Activated CD8-positive, alpha-beta memory T cell treated with anti-CD3 and anti-CD28 coated beads for 36 hours (primary cell): ENCODE measurements at regions not wholly inside any gene's neighbourhood (a gene's known extent, or its start where the extent isn't known, plus 50 kb on each side); places are given as distances from the start of the nearest gene placed in this dataset.
"Not testable (repeated sequence)": the region's sequence is repeated elsewhere in the genome, so short reads cannot be mapped to it uniquely, and the experiment has no call there.

Source experiments
- CTCF ChIA-PET: fragments of 350-600 bp; sonication (Branson Sonifier 250); formaldehyde crosslinking; loops from one replicate; lab custom pipeline; 2021; ENCODE audit warnings: antibody characterized with exemption; lab: Charles Lee
- POLR2A ChIA-PET: fragments of 350-600 bp; sonication (Branson Sonifier 250); formaldehyde crosslinking; loops from one replicate; lab custom pipeline; 2021; ENCODE audit warnings: antibody characterized with exemption; lab: Charles Lee

DNA sequence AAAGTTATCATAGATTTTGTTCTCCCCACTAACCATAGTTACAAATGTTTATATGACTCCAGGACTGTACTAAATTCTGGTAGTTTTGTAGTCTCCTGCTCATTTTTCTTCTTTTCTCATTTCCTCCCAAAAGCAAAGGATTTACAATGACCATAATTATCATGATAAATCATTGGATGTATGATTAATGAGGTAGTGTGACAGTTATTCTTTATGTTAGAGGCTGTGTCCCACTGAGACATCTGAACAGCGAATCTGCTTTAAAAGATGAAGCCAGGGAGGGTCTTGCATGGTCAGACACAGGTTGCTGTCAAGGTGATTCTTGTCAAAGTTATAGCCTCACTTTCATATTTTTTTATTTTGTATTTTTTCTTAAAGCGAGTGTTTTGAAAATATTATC lies 285.2 kb upstream of the STXBP5 start:
- ChIA-PET CTCF (no interaction called here), POLR2A (no interaction called here)

- CTCF ChIA-PET = interaction anchor here (0.5 kb wide), 1 partner anchor 377 kb away, joined by 4 read pairs; no protein-coding TSS in a partner anchor
- POLR2A ChIA-PET = no interaction called here
Measured at GRCh38 chr6:146923205-146923833, 280.9 kb upstream of the STXBP5 start.

DNA sequence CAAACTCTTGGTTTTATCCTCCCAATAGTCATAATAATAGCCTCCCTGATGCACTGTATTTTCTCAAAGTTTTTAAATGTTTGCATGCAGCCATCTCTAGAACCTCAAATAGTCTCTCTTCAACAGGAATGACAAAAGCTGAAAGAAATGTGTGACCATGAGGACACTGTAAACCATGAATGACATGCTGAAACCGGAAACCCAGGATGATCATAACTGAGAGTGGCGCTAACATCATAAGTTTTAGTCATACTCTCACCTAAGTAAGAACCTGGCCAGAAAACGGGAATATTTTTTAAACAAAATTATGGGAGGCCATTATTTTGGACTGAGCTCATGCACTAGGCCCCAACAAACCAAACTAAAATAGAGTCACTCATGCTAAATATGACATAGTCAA lies 278.4 kb upstream of the STXBP5 start:
- CTCF ChIA-PET = no interaction called here
- POLR2A ChIA-PET = no interaction called here

DNA sequence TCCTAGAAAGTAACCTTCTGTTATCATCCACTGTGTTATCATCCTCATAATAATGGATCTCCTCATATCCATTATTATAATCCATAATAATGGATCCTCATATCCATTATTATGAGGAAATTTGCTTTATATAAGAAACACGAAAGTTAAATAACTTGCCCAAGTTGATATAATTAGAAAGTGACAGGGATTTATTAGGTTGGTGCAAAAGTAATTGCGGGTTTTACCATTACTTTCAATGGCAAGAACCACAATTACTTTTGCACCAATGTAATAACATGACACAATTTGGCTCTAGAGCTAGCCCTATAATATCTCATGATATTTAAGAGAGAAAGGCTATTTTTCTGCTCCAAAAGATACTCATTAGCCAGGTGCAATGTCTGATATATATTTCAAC lies 275.7 kb upstream of the STXBP5 start:
- ChIA-PET CTCF (no interaction called here), POLR2A (no interaction called here)

DNA sequence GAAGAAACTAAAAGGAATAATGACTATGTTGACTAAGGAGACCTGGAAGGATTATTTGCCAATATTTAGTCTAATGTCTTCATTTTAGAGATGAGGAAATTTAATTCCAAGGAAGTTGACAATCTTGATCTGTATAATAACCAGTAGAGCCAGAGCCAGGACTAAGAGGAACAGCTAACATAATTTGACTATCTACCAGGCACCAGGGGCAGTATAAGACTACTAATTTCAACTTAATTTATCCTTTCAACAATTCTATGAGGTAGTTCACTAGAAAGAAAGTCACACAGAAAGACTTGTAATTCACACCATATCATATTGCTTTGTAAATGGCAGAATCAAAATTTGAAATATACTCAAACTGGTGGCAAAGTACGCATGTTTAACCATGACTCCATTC lies 273.0 kb upstream of the STXBP5 start:
- ChIA-PET POLR2A (no interaction called here), CTCF (no interaction called here)

GRCh38 chr6:146937316-146937715 lies 266.9 kb upstream of the STXBP5 start:
- POLR2A ChIA-PET = no interaction called here
- CTCF ChIA-PET = no interaction called here

GRCh38 chr6:146938266-146938665 lies 266.0 kb upstream of the STXBP5 start:
- ChIA-PET CTCF (no interaction called here), POLR2A (no interaction called here)

- POLR2A ChIA-PET = not testable (repeated sequence)
Measured at GRCh38 chr6:146939456-146939855, 264.8 kb upstream of the STXBP5 start.

GRCh38 chr6:146943664-146944063 lies 260.6 kb upstream of the STXBP5 start:
- ChIA-PET CTCF (no interaction called here), POLR2A (no interaction called here)

More at GRCh38 chr6:146939456-146939855, 264.8 kb upstream of the STXBP5 start:
- CTCF ChIA-PET = not testable (repeated sequence)

DNA sequence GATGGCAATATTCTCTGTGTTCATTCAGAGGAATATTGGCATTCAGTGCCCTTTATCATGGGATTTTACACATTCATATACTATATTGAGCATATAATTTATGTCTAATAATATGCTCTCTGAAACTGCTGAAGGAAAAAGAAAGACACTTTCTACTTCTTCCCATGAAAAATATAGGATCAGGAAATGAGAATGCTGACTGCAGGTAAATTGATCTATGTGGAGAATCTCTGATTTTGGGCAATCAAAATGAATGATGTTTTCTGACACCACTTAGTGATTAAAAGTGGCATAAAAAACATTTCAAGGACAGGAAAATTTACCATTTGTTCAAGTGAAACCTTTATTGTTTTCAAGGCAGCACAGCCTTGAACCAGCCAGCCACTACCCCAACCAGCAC lies 260.1 kb upstream of the STXBP5 start:
- ChIA-PET CTCF (no interaction called here), POLR2A (no interaction called here)

DNA sequence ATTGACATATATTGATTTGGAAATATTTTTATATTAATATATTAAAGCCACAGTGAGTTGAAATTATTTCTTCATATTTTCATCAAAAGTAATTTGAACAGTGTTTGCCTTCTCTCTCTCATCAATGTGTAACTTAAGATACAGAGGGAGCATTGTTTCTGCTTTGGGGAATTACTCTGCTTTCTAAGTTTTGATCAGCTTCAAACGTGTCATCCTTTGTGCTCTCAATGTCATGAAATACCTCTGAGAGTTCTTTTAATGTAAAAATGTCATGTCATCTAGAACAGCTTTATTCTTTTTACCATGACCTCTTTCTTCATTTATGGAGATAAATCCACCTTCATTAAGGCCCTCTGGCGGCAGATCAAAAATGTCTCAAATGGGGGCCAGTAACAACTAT lies 259.4 kb upstream of the STXBP5 start:
- CTCF ChIA-PET = no interaction called here
- POLR2A ChIA-PET = interaction anchor here (0.6 kb wide), 1 partner anchor 325 kb away, joined by 15 read pairs; no protein-coding TSS in a partner anchor

GRCh38 chr6:146946559-146946958 lies 257.7 kb upstream of the STXBP5 start:
- CTCF ChIA-PET = no interaction called here
- POLR2A ChIA-PET = no interaction called here

- CTCF ChIA-PET = interaction anchor here (0.6 kb wide), 1 partner anchor 1896 kb away, joined by 3 read pairs; no protein-coding TSS in a partner anchor
- POLR2A ChIA-PET = no interaction called here
Measured at GRCh38 chr6:146948790-146949342, 255.4 kb upstream of the STXBP5 start.

- ChIA-PET POLR2A (interaction anchor here (1.2 kb wide), 1 partner anchor 93 kb away, joined by 3 read pairs; no protein-coding TSS in a partner anchor), CTCF (interaction anchor here (0.6 kb wide), 1 partner anchor 1895 kb away, joined by 3 read pairs; no protein-coding TSS in a partner anchor)
Measured at GRCh38 chr6:146949425-146949824, 254.8 kb upstream of the STXBP5 start.

DNA sequence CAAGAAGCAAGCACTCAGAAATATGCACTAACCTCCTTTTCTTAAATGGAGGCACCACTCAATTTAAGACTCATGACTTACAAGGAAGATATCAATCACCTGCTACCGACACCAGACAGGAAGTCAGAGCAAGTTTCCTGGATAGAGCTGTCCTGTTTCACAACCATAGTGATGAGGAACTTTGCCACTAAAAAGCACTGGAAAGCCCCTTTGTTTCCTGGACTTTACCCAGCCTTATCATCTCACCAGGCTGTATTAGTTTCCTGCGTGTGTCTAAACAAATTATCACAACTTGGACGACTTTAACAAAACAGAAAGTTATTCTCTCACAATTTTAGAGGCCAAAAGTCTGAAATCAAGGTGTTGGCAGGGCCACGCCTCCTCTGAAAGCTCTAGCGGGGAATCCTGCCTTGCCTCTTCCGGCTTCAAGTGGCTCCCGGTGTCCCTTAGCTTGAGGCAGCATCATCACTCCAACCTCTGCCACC lies 253.8 kb upstream of the STXBP5 start:
- CTCF ChIA-PET = interaction anchor here (0.6 kb wide), 1 partner anchor 1032 kb away, joined by 3 read pairs; no protein-coding TSS in a partner anchor

GRCh38 chr6:146955570-146955969 lies 248.6 kb upstream of the STXBP5 start:
- POLR2A ChIA-PET = no interaction called here
- CTCF ChIA-PET = no interaction called here

More for the DNA sequence above, 253.8 kb upstream of the STXBP5 start:
- POLR2A ChIA-PET = interaction anchor here (1.2 kb wide), 1 partner anchor 94 kb away, joined by 3 read pairs; no protein-coding TSS in a partner anchor

- ChIA-PET POLR2A (no interaction called here), CTCF (no interaction called here)
Measured at GRCh38 chr6:146957181-146958093, 246.8 kb upstream of the STXBP5 start.

GRCh38 chr6:146961831-146962230 lies 242.4 kb upstream of the STXBP5 start:
- ChIA-PET POLR2A (no interaction called here), CTCF (no interaction called here)

GRCh38 chr6:146962329-146962728 lies 241.9 kb upstream of the STXBP5 start:
- POLR2A ChIA-PET = no interaction called here
- CTCF ChIA-PET = no interaction called here
